Activated CD4-positive, alpha-beta T cell treated with anti-CD3 and anti-CD28 coated beads, Interleukin-2, Interleukin-6, amounts not matched to agents 100 ng/mL and 50 ng/mL, durations not matched to agents 16 hours and 8 hours (primary cell): ENCODE measurements at regions not wholly inside any gene's neighbourhood (a gene's known extent, or its start where the extent isn't known, plus 50 kb on each side); places are given as distances from the start of the nearest gene placed in this dataset.
"Not testable (repeated sequence)": the region's sequence is repeated elsewhere in the genome, so short reads cannot be mapped to it uniquely, and the experiment has no call there.

Experiments
- DNase-seq: peaks from one replicate; pipeline ENCODE4 v3.0.0-alpha.2; 2020

- no peak for DNase-seq
Measured at GRCh38 chr13:62287764-62288163, 872.1 kb upstream of the PCDH20 start.

DNA sequence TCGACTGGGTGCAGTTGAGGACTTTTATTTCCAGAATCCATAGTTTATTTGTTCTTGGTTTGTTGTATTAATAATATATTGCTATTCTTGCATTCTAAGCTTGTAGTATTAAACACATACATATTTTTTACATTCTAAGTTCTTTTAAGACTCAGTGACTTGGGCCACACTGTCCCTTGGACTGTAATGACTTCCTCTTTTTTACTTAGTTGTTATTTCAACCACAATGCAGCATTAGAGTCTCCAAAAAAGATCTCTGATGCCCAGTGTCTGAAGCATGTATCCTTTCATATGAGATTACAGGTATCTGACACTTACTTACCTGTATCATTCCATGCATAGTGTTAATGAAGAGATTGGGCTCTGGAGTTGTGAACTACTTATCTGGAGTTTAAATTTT, 864.9 kb upstream of the PCDH20 start:
- DNase-seq = no peak

DNA sequence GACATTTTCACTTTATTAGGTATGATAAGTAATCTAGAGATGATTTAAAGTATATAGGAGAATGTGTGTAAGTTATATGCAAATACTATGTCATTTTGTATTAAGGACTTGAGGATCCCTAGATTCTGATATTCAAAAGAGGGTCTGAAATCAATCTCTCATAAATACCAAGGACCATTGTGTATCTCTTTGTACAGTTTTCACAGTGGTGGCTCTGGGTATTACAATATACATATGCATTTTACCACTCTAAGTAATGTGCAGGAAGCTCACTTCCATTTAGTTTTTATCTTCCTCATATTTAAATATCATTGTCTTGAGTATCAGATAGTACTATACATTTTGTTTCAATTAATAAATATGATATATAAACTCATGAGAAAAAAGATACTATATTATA, 862.6 kb upstream of the PCDH20 start:
- DNase-seq = no peak

DNA sequence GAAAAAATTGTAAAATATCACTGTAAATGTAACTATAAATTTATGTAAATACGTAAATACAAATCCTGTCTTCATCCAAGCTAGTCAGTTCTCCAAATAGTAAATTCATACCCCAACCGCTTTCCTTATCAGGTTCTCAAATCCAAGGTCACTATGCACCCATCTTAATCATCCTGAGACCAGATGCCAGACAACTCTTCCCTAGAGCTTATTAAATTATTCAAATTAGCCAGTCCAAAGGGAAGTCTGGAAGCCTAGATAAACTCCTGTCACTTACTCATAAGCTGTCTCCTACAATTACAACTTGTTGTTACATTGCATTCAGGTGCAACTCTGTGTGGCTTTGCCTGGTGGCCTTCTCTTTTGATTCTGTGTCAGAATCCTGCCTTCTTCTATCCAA, 836.1 kb upstream of the PCDH20 start:
- no peak for DNase-seq

GRCh38 chr13:62250501-62251201, 835.0 kb upstream of the PCDH20 start:
- no peak for DNase-seq

- no peak for DNase-seq
Measured at GRCh38 chr13:62246581-62246980, 830.9 kb upstream of the PCDH20 start.

DNA sequence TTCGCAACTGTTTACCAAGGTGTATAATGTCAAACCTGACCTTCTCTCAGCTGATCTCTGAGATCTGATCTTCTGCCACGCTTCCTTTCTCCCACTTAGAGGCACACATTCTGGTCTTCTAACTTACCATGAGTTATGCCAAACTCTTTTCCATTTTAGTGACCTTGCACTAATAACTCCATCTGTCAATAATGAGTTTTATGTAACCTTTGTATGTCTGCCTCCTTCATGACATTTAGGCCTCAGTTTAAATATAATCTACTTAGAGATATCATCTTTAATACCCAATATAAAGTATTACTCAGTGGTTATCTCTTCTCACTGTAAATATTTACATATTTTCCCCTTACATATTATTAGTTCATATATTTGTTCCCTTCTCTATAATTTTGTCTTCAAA, 827.5 kb upstream of the PCDH20 start:
- no peak for DNase-seq

GRCh38 chr13:62234780-62235440, 819.3 kb upstream of the PCDH20 start:
- no peak for DNase-seq

- no peak for DNase-seq
Measured at GRCh38 chr13:62210951-62211350, 795.3 kb upstream of the PCDH20 start.

DNA sequence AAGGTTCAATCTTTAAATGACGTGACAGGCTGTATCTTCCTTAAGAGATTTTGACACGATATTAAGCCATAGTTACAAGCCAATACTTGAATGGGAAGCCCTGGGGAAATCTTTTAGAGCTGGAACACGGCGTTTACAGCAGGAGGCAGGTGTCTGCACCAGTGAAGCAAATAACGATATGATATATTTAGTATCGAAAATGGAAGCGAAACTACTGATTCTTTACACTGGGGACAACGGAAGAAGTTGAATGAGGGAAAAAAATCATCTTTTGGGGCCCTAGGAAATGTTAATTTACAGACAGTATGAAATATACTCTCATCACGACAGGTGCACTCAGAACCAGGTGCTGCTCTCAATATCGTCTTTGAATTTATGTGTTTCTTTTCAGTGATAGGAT, 793.9 kb upstream of the PCDH20 start:
- no peak for DNase-seq

DNA sequence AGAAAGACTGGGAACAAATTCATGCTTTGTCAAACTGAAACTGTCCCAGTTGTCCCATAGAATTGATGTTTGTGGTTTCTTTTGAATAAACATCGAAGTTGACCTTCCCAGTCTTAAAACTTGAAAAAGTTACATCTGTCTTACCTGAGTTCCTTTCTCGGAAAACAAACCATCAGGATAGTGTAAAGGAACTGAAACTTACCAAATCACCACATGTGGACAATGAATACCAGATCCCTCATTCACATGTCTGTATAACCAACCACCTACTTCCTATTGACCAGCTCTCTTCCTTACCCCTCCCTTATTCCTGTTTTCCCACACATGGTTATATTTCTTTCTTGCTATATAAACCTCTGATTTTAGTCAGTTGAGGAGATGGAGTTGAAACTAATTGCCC, 791.7 kb upstream of the PCDH20 start:
- no peak for DNase-seq

DNA sequence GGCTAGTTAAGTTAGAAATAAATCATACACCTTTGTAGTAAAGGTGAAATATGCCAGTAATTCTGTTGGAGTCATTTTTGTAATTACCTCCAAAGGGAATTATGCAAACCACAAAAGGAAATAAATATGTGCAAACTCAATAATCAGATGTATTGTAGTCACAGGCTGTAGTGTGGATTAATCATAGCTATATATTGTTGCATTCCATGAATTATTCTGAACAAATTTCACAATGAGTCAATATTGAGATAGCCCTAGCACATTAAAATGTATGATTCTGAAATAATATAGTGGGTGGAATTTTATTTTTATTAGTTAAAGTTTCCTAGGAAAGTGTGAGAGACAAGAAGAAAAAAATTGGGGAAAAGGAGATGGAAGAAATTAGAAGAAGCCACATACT, 790.5 kb upstream of the PCDH20 start:
- DNase-seq = no peak

- no peak for DNase-seq
Measured at GRCh38 chr13:62205273-62205672, 789.6 kb upstream of the PCDH20 start.

DNA sequence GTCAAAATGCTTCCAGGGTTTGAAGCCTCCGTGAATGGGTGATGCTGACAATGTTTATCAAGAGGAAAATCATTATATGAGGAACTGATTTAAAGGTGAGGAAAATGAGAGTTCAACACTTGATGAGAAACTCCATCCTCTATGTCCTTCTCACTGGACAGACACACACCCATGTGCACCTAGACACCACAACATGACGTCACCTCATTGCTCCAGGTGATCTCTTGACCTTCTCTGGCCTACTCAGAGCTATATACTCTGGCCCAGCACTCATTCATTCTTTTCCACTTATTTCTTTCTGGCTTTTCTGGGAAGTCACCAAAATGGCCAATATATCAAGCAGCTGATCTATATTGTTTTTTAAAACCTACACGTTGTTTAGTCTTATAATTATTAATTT, 778.7 kb upstream of the PCDH20 start:
- DNase-seq = no peak

DNA sequence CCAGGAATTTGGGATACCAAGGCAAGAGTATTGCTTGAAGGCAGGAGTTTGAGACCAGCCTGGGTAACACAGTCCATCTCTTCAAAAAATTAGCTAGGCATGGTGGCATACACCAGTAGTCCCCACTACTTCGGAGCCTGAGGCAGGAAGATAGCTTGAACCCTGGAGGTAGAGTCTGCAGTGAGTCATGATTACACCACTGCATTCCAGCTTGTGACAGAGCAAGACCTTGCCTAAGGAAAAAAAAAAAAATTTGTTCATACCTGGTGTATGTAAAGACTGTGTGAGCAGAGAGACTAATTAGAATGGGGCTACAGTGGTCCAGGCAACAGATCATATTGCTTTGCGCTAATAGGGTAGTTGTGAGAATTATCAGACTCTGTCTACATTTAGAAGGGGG, 778.3 kb upstream of the PCDH20 start:
- no peak for DNase-seq

GRCh38 chr13:62185631-62186255, 770.1 kb upstream of the PCDH20 start:
- DNase-seq = no peak

- no peak for DNase-seq
Measured at GRCh38 chr13:62176051-62176450, 760.4 kb upstream of the PCDH20 start.

GRCh38 chr13:62173958-62174357, 758.3 kb upstream of the PCDH20 start:
- DNase-seq = no peak

DNA sequence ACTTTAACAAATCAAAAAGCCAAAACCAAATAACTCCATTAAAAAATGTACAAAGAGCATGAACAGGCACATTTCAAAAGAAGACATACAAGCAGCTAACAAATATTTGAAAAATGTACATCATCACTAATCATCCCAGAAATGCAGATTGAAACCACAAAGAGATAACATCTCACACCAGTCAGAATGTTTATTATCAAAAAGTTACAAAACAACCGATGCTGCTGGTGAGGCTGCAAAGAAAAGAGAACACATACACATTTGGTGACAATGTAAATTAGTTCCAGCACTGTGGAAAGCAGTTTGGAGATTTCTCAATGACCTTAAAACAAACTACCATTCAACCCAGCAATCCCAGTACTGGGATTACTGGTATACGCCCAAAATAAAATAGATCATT, 756.0 kb upstream of the PCDH20 start:
- no peak for DNase-seq

- no peak for DNase-seq
Measured at GRCh38 chr13:62168891-62169290, 753.2 kb upstream of the PCDH20 start.

DNA sequence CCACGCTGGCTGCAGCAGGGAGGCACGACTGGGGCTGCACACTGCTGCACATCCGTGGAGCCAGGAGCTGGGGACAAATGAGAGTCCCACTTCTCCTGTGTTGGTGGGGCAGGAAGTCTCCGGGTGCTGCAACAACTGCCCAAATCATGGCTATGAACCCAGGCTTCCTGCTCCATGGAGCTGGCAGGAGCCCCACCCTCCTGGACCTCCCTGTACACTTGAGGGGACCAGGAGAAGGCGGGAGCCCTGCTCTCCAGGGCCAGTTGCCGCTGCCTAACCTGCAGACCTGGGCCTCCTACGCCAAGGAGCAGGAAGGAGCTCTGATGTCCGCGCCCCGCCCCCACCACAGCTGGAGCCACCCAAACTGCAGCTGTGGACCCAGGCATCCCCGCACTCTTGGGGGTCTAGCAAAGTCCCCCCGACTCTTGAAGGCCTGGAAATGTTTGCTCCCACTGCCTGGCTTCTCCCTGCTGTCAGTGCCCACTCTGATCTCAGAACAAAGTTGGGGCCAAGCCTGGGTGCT, 752.1 kb upstream of the PCDH20 start:
- no peak for DNase-seq

DNA sequence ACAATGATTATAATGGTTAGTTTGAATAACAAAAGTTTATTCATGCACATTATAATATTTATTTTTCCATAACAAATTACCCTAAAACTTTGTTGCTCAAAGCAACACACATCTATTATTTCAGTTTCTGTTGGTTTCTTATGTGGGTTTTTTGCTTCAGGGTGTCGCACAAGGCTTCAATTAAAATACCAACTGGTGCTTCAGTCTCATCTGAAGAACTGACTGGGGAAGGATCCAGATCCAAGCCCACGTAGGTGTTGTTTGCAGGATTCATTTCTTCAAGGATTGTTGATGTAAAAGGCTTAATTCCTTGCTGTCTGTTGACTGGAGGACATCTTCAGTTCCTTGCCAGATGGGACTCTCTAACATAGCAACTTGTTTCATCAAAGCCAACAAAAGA, 747.2 kb upstream of the PCDH20 start:
- DNase-seq = no peak

DNA sequence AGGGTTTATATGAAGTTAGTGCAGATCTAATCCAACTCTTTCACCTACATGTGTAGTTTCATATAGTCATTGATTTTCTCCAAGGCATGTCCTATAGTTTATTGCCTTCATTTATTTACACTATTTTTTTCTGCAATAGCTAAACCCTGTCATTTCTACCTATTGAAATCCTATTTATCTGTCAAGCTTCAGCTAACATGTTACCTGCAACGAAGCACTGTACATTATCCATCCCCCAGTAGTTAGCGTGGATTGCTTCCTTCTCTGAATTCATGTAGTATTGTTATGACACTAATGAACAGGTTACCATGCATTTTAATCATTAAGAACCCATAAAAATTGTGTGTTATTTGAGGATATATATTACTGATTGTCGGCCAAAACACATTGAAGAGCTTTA, 742.9 kb upstream of the PCDH20 start:
- DNase-seq = no peak

DNA sequence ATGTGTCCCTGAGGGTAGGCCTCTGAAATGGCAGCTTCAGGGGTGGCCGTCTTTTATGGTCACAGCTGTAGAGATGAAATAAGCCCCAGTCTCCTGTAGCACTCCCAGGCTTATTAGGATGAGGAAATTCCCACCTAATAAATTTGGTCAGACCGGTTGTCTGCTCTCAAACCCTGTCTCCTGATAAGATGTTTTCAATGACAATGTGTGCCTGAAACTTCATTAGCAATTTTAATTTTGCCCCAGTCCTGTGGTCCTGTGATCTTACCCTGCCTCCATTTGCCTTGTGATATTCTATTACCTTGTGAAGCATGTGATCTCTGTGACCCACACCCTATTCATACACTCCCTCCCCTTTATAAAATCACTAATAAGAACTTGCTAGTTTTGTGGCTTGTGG, 736.1 kb upstream of the PCDH20 start:
- not testable (repeated sequence) for DNase-seq
